Skeletal muscle tissue (tissue), 3 donors: ENCODE measurements at regions not wholly inside any gene's neighbourhood (a gene's known extent, or its start where the extent isn't known, plus 50 kb on each side); places are given as distances from the start of the nearest gene placed in this dataset.

ENCODE experiments used
- H3K27ac ChIP-seq: one replicate; pipeline ENCODE4 v1.7.0; 2013; ENCODE audit warnings: mild to moderate bottlenecking, low read depth, low read length, inconsistent platforms
- H3K27me3 ChIP-seq, 3 donors: one replicate each; pipeline ENCODE4 v1.7.0; 2013; ENCODE audit warnings: low read length in 3 of 3; ENCODE audit not compliant: control insufficient read depth in 3 of 3, insufficient read depth in 3 of 3
- H3K36me3 ChIP-seq, 3 donors: one replicate each; pipeline ENCODE4 v1.7.0; 2013; ENCODE audit warnings: low read length in 3 of 3; ENCODE audit not compliant: control insufficient read depth in 3 of 3, insufficient read depth in 3 of 3
- H3K4me1 ChIP-seq, 3 donors: one replicate each; pipeline ENCODE4 v1.7.0; 2013; ENCODE audit warnings: low read length in 3 of 3, mild to moderate bottlenecking in 3 of 3; ENCODE audit not compliant: control insufficient read depth in 3 of 3, insufficient read depth in 3 of 3
- H3K4me3 ChIP-seq, 3 donors: one replicate each; pipeline ENCODE4 v1.7.0; 2013; ENCODE audit warnings: low read length in 3 of 3
- H3K9ac ChIP-seq, 3 donors: one replicate each; pipeline ENCODE4 v1.7.0; 2013; ENCODE audit warnings: low read length in 3 of 3, mild to moderate bottlenecking in 3 of 3, moderate library complexity in 2 of 3, low read depth in 1 of 3
- H3K9me3 ChIP-seq, 3 donors: one replicate each; pipeline ENCODE4 v1.7.0; 2013; ENCODE audit warnings: low read length in 3 of 3; ENCODE audit not compliant: control insufficient read depth in 3 of 3
- donor health status: Osteomylitis.

GRCh38 chr2:5315041-5315440 is 377.1 kb upstream of the SOX11 start:
- Histone ChIP-seq H3K9me3 (no peaks in the 10 kb centered on the region), H3K36me3 (no peaks in the 10 kb centered on the region), H3K9ac (no peak overlapping the region), H3K4me1 (no peaks in the 10 kb centered on the region), H3K27ac (no peak overlapping the region), H3K27me3 (no peaks in the 10 kb centered on the region), H3K4me3 (no peak overlapping the region)

- H3K27ac ChIP-seq: no peak overlapping the region
- no peaks in the 10 kb centered on the region for H3K36me3 ChIP-seq
- H3K9ac ChIP-seq: no peak overlapping the region
- no peaks in the 10 kb centered on the region for H3K4me1 ChIP-seq
- H3K4me3 ChIP-seq: no peak overlapping the region
- H3K27me3 ChIP-seq: no peaks in the 10 kb centered on the region
- H3K9me3 ChIP-seq: no peaks in the 10 kb centered on the region
These were observed 376.7 kb upstream of the SOX11 start for GRCh38 chr2:5315512-5315911.

GRCh38 chr2:5316001-5316490 is 376.1 kb upstream of the SOX11 start:
- H3K36me3 ChIP-seq: no peaks in the 10 kb centered on the region
- H3K9ac ChIP-seq: no peak overlapping the region
- no peak overlapping the region for H3K4me3 ChIP-seq
- no peaks in the 10 kb centered on the region for H3K9me3 ChIP-seq
- no peak overlapping the region for H3K27ac ChIP-seq
- H3K4me1 ChIP-seq: no peaks in the 10 kb centered on the region
- H3K27me3 ChIP-seq: no peaks in the 10 kb centered on the region

- no peaks in the 10 kb centered on the region for H3K9me3 ChIP-seq
- H3K9ac ChIP-seq: no peak overlapping the region
- H3K4me3 ChIP-seq: no peak overlapping the region
- H3K4me1 ChIP-seq: no peaks in the 10 kb centered on the region
- H3K36me3 ChIP-seq: no peaks in the 10 kb centered on the region
- H3K27me3 ChIP-seq: no peaks in the 10 kb centered on the region
- no peak overlapping the region for H3K27ac ChIP-seq
These were observed 372.7 kb upstream of the SOX11 start for GRCh38 chr2:5319493-5319892.

- no peaks in the 10 kb centered on the region for H3K4me1 ChIP-seq
- H3K27ac ChIP-seq: no peak overlapping the region
- H3K4me3 ChIP-seq: no peak overlapping the region
- no peaks in the 10 kb centered on the region for H3K9me3 ChIP-seq
- H3K36me3 ChIP-seq: no peaks in the 10 kb centered on the region
- no peaks in the 10 kb centered on the region for H3K27me3 ChIP-seq
- H3K9ac ChIP-seq: no peak overlapping the region
These were observed 369.8 kb upstream of the SOX11 start for GRCh38 chr2:5322396-5322795.

- Histone ChIP-seq H3K27me3 (no peaks in the 10 kb centered on the region), H3K4me1 (no peaks in the 10 kb centered on the region), H3K9me3 (no peaks in the 10 kb centered on the region), H3K4me3 (no peak overlapping the region), H3K36me3 (no peaks in the 10 kb centered on the region), H3K27ac (no peak overlapping the region), H3K9ac (no peak overlapping the region)
These were observed 366.7 kb upstream of the SOX11 start for GRCh38 chr2:5325523-5325922.

GRCh38 chr2:5328826-5329225 is 363.4 kb upstream of the SOX11 start:
- H3K9ac ChIP-seq: no peak overlapping the region
- no peak overlapping the region for H3K27ac ChIP-seq
- no peak overlapping the region for H3K4me3 ChIP-seq
- no peaks in the 10 kb centered on the region for H3K36me3 ChIP-seq
- H3K27me3 ChIP-seq: no peaks in the 10 kb centered on the region
- no peaks in the 10 kb centered on the region for H3K9me3 ChIP-seq
- no peaks in the 10 kb centered on the region for H3K4me1 ChIP-seq

GRCh38 chr2:5329763-5330162 is 362.4 kb upstream of the SOX11 start:
- no peak overlapping the region for H3K4me3 ChIP-seq
- H3K27me3 ChIP-seq: no peaks in the 10 kb centered on the region
- H3K36me3 ChIP-seq: no peaks in the 10 kb centered on the region
- H3K9ac ChIP-seq: no peak overlapping the region
- no peak overlapping the region for H3K27ac ChIP-seq
- H3K4me1 ChIP-seq: no peaks in the 10 kb centered on the region
- H3K9me3 ChIP-seq: no peaks in the 10 kb centered on the region

- no peaks in the 10 kb centered on the region for H3K9me3 ChIP-seq
- no peak overlapping the region for H3K27ac ChIP-seq
- no peaks in the 10 kb centered on the region for H3K4me1 ChIP-seq
- no peak overlapping the region for H3K4me3 ChIP-seq
- H3K9ac ChIP-seq: no peak overlapping the region
- no peaks in the 10 kb centered on the region for H3K36me3 ChIP-seq
- no peaks in the 10 kb centered on the region for H3K27me3 ChIP-seq
These were observed 361.2 kb upstream of the SOX11 start for GRCh38 chr2:5330961-5331360.

- Histone ChIP-seq H3K36me3 (no peaks in the 10 kb centered on the region), H3K9me3 (no peaks in the 10 kb centered on the region), H3K27ac (no peak overlapping the region), H3K27me3 (no peaks in the 10 kb centered on the region), H3K9ac (no peak overlapping the region), H3K4me1 (no peaks in the 10 kb centered on the region), H3K4me3 (no peak overlapping the region)
These were observed 359.3 kb upstream of the SOX11 start for GRCh38 chr2:5332925-5333324.

GRCh38 chr2:5339473-5339872 is 352.7 kb upstream of the SOX11 start:
- Histone ChIP-seq H3K36me3 (no peaks in the 10 kb centered on the region), H3K9ac (no peak overlapping the region), H3K4me3 (no peak overlapping the region), H3K4me1 (no peaks in the 10 kb centered on the region), H3K27ac (no peak overlapping the region), H3K9me3 (no peaks in the 10 kb centered on the region), H3K27me3 (no peaks in the 10 kb centered on the region)
